Skeletal muscle cell (primary cell): ENCODE measurements at regions not wholly inside any gene's neighbourhood (a gene's known extent, or its start where the extent isn't known, plus 50 kb on each side); places are given as distances from the start of the nearest gene placed in this dataset.

Experiments used
- DNase-seq: peaks from one replicate; pipeline ENCODE4 v3.0.0-alpha.2; 2010; ENCODE audit warnings: low read depth
- H3K4me3 ChIP-seq: 2 replicates; pipeline ENCODE4 v1.5.1; 2011; ENCODE audit warnings: low read depth, mild to moderate bottlenecking, control low read depth, low read length, moderate library complexity

- no peak for DNase-seq
Observed at GRCh38 chr17:55588446-55589242, 77.4 kb upstream of the SMIM36 start.

DNA sequence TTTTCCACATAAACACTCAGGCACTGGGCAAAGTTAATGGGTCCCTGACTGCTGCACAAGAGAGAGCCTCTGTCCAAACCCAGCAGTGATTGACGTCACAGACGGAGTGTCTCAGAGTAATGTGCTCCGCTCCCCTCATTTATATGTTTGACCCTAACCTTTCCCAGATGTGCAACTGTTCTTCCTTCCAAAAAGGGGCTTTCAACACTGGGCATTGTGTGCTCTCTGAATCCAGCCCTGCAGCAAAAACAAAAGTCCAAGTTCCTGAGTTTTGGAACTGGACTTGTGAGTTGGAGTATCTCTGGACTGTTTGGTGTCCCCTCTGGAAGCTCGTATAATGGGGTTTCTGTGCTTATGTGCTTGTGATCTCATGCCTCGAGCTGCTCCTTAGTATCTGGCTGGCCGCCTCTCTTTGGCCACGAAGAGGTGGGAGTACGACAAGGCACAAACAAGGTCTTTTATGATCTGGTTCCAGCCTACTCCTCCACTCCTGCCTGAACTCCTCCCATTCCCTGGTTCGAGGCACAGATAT lies 76.4 kb upstream of the SMIM36 start:
- H3K4me3 ChIP-seq: no peak overlapping the region
- DNase-seq: peak; percentile 64

More at GRCh38 chr17:55588446-55589242, 77.4 kb upstream of the SMIM36 start:
- H3K4me3 ChIP-seq: no peak overlapping the region

DNA sequence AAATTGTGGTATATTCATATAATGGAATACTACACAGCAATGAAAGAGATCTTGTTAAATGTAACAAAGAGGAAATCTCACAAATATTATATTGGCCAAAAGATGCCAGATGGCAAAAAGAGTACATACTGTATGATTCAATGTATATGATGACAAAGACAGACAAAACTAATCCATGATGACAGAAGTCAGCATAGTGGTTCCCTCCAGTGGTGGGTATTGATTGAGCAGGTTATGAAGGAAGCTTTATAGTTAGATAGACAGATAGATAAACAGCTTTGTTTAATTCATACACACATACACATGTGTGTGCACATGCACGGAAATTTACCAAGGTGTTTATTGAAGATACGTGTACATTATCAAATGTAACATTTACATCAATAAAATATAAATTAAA lies 74.4 kb upstream of the SMIM36 start:
- H3K4me3 ChIP-seq: no peak overlapping the region
- no peak for DNase-seq

GRCh38 chr17:55584861-55585260 lies 73.6 kb upstream of the SMIM36 start:
- H3K4me3 ChIP-seq: no peak overlapping the region
- no peak for DNase-seq

GRCh38 chr17:55584055-55584685 lies 72.9 kb upstream of the SMIM36 start:
- no peak overlapping the region for H3K4me3 ChIP-seq
- no peak for DNase-seq

DNA sequence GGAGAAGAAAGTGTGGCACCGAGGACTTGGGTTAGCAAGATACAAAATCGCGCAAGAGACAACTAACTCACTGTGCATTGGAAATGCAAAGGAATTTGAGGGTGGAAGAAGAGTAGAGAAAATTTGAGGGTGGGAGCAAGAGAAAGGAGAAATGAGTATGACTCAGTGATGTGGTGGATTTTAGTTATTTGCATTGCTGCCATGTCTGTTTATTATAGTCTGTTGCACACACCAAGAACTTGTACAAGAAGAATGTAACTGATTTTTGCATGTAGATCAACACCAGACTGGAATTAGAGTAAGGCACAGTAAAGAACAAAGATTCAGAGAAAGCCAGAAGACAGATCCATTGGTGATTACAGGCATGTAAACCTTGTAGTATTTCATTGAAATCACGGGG lies 71.6 kb upstream of the SMIM36 start:
- no peak for DNase-seq
- no peak overlapping the region for H3K4me3 ChIP-seq

- no peak for DNase-seq
- H3K4me3 ChIP-seq: no peak overlapping the region
Observed at GRCh38 chr17:55580596-55581133, 69.4 kb upstream of the SMIM36 start.

DNA sequence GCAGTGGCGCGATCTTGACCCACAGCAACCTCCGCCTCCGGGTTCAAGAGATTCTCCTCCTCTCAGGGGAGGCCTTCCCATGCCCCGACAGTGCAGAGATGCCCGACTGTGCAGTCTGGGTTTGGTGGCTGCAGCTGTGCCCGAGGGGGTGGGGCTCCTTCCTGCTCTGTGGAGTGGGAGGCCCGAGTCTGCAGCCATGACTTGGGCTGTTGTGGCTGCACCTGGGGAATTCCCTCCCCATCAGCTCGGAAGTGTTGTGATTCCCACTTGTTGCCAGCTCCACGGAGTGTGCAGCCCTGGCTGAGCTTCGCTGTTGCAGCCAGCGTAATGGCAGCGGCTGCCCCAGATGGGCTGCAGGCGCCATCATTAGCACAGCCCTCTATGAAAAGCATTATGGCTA lies 66.4 kb upstream of the SMIM36 start:
- H3K4me3 ChIP-seq: no peak overlapping the region
- DNase-seq: no peak

DNA sequence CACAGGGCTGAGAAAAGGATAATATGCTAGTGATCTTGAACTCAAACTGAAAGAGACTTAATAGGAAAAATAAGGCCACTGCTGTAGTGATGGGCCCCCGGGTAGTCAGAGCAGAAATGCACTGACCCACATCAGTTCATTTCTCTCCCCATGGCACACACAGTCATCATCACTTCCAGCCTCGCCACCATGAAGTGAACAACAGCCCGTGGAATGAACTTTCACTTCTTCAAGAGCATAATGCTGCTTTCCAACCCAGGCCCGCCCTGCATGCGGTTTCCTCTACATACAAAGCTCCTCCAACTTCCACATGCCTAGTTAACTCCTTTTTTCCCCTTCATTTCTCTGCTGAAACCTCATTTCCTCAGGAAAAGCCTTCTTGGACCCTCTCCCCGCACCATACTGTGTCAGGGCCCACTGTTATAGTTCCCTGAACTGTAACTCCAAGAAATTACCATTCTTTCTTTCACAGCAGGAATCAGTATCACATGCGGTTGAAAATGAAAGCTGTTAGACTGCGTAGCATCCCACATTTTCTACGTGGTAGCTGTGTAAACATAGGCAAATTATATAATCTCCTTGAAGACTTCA lies 65.8 kb upstream of the SMIM36 start:
- peak overlapping the region; percentile 32 for H3K4me3 ChIP-seq
- peak; percentile 77 for DNase-seq

- peak; percentile 41 for DNase-seq
- peak overlapping the region; percentile 32 for H3K4me3 ChIP-seq
Observed at GRCh38 chr17:55576237-55576995, 65.2 kb upstream of the SMIM36 start.

DNA sequence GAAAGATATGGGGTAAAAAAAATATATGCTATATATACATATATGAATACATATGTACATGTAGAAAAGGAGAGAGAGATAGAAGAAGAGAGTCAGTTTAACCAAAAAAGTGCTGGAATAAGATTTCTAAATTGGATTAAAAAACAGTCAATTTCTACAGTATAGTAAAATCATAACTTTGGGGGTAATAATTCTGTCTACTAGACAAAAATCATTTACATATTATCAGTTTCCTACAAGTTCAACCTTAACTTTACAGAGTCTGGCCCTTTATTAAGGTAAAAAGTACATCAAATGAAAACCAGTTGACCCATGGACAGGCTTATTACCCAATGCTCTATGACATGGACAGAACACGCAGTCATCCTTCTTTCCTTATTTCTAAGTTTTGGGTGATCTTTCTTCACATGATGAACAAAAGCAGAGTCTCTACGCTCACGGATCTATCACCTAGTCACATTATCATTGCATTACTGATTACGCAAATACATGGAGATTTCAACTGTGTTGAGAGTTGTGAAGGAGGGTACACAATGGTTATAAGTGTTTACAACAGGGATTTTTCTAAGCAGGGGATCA lies 63.9 kb upstream of the SMIM36 start:
- DNase-seq: no peak
- no peak overlapping the region for H3K4me3 ChIP-seq

DNA sequence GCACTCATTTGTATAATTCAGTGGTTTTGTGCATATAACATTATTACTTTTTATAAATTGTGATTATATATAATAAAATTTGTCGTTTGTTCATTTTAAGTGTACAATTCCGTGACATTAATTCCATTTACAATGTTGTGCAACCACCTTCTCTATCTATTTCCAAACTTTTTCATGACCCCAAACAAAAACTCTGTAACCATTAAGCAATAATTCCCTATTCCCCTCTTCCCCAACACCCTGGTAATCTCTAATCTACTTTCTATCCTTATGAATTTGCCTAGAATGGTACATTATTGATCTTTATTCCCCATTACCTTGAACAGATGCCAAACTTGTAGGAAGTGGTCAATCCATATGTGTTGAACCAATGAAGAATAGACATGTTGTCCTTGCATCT lies 61.3 kb upstream of the SMIM36 start:
- no peak overlapping the region for H3K4me3 ChIP-seq
- DNase-seq: no peak

DNA sequence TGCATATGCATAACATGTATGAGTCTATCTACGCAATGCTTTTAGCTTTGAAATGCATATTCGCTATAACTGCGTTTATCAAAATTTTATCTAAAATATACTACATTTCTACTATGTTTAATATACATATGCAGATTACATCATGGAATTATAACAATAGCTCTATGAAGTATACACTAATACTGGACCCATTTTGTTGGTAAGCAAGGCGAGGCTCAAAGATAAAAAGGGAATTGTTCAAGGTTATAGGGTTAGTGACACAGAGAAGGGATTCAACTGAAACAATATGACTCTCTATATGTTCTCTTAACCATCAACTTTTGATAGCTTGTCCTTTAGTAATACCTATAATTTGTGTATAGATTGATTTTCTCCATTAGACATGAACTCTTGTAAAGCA lies 60.9 kb upstream of the SMIM36 start:
- DNase-seq: no peak
- H3K4me3 ChIP-seq: no peak overlapping the region

DNA sequence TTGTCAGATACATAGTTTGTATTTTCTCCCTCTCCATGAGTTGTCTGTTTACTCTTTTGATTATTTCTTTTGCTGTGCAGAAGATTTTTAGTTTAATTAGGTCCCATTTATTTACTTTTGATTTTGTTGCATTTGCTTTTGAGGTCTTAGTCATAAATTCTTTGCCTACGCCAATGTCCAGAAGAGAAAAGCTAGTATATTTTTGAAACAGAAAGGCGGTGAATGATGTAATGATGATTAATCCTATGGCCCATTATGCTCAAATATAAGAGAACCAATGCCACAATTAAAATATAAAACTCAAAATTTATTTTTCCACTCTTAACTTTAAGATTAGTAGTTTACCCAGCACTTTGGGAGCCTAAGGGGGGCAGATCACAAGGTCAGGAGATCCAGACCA lies 59.8 kb upstream of the SMIM36 start:
- no peak overlapping the region for H3K4me3 ChIP-seq

GRCh38 chr17:55570391-55570790 lies 59.1 kb upstream of the SMIM36 start:
- DNase-seq: no peak
- no peak overlapping the region for H3K4me3 ChIP-seq

More for the DNA sequence above, 59.8 kb upstream of the SMIM36 start:
- no peak for DNase-seq

DNA sequence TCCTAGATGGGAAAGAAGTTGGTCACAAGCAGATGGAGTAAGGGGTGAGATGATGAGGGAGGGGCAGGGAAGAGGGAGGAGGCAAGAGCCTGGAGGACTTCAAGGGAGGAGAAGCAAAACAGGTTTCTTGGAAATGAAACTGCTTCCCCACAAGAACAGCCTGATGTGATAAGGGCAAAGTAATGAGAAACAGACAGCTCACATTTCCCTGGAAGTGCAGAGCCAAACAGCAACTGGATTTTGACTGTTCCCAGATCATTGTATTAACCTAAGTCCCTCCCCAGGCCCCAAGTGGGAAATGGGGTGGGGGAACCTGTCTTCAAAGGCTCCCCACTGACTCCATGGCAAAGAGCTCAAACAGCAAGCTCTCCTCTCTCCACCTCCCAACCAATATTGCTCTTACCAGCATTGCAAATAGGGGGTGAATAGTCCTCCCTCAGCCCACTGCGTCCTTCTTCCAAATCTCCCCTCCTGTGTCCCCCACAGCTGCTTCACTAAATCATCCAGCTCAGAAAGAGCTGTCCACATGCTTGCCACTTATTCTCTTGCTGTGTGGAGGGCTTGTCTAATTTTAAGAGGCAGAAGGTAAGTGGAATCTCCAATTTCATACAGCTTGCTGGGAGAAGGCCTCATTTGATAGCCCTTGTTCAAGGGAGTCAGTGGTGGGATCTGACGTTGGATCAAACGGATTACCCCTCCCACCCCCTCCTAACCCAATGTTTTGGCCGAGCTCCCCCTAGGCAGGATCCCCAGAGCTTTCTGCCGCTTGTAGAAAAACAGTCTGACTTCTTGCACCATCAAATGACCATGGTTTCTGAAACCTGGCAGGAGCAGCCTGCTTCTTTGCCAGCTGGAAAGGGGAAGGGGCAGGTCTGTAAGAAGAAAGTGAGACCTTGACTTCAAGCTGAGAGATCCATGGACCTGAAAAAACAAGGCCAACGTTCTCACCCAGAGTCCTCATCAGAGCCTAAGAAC lies 56.3 kb upstream of the SMIM36 start:
- DNase-seq: no peak
- H3K4me3 ChIP-seq: no peak overlapping the region

DNA sequence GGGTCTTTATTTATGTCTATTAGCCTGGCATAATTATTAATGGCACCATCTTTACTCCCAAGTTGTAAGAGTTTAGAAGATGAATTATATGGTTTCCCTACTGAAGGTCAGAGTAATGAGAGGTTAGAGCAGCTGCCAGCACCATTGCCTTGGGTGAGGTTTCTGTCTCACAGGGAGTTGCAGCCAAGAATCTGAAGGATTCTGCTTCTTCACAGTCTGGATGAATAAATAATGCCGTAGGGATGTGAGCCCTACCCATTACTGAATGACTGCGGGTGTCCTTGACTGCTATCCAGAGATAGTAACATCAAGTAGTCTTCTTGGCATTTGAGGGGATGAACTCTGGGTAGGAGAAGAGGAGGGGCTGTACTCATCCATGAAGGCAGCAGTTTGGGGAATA lies 52.8 kb upstream of the SMIM36 start:
- H3K4me3 ChIP-seq: no peak overlapping the region
- no peak for DNase-seq

DNA sequence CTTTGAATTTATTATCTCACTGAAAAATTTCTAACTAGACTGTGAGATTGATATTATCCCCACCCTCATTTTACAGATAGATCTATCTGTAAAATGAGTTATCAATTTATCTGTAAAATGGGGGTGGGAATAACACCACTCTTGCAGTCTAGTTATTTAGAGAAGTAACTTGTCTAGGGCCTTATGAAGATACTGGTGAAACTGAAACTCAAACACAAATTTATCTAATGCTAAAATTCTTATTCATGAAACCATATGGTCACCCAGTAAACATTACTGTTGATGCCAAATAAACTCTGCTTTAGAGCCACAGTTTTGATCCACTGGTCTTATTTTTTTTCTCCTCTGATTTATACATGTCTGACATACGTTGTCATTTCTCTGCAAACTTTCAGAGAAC lies 52.1 kb upstream of the SMIM36 start:
- DNase-seq: no peak

More for the DNA sequence above, 52.1 kb upstream of the SMIM36 start:
- no peak overlapping the region for H3K4me3 ChIP-seq
